PC-3 (cell line): ENCODE measurements at regions not wholly inside any gene's neighbourhood (a gene's known extent, or its start where the extent isn't known, plus 50 kb on each side); places are given as distances from the start of the nearest gene placed in this dataset.

Experiments
- ATAC-seq: fragments of 200-7000 bp; cut with Tn5 transposase; 2 replicates; pipeline ENCODE4 v1.9.1; 2020; ENCODE audit warnings: mild to moderate bottlenecking, moderate library complexity
- BruUV-seq: library from RNA; stranded (reverse); fragments of 400-500 nt; replicated peaks from 2 replicates; lab custom pipeline; 2021; lab: Mats Ljungman, UMichigan
- CTCF ChIA-PET: fragments of 300-600 bp; sonication (Branson Sonifier 250); formaldehyde crosslinking; loops from one replicate; lab custom pipeline; 2022; ENCODE audit warnings: antibody characterized with exemption; lab: Charles Lee
- POLR2A ChIA-PET: fragments of 300-600 bp; sonication (Branson Sonifier 250); formaldehyde crosslinking; loops from one replicate; lab custom pipeline; 2022; ENCODE audit warnings: antibody characterized with exemption; ENCODE audit not compliant: unreplicated experiment; lab: Charles Lee
- DNase-seq: peaks from one replicate; pipeline ENCODE4 v3.0.0-alpha.2; 2015
- H2AFZ ChIP-seq: fragments of 300-600 bp; sonication (generic); 2 replicates; pipeline ENCODE4 v1.6.0; 2016; ENCODE audit warnings: antibody characterized with exemption, low read length
- H3F3A ChIP-seq: fragments of 300-600 bp; sonication (generic); one replicate; pipeline ENCODE4 v1.6.0; 2017; ENCODE audit warnings: antibody characterized with exemption, low read length, control low read depth, mild to moderate bottlenecking; ENCODE audit not compliant: unreplicated experiment
- H3K27ac ChIP-seq: fragments of 300-600 bp; sonication (generic); 2 replicates; pipeline ENCODE4 v1.5.1; 2016; ENCODE audit warnings: mild to moderate bottlenecking, low read length
- H3K27me3 ChIP-seq: fragments of 300-600 bp; sonication (generic); 2 replicates; pipeline ENCODE4 v1.6.1; 2016; ENCODE audit warnings: low read length, mixed read lengths
- H3K36me3 ChIP-seq: fragments of 300-600 bp; sonication (generic); 2 replicates; pipeline ENCODE4 v1.6.1; 2016; ENCODE audit warnings: low read depth, mixed run types, low read length, mixed read lengths
- H3K4me1 ChIP-seq: fragments of 300-600 bp; sonication (generic); 2 replicates; pipeline ENCODE4 v1.5.1; 2016; ENCODE audit warnings: low read length; ENCODE audit not compliant: insufficient read depth
- H3K4me2 ChIP-seq: fragments of 300-600 bp; sonication (generic); 2 replicates; pipeline ENCODE4 v1.6.0; 2016; ENCODE audit warnings: low read length
- H3K4me3 ChIP-seq: fragments of 300-600 bp; sonication (generic); 2 replicates; pipeline ENCODE4 v1.5.1; 2016; ENCODE audit warnings: mild to moderate bottlenecking, low read length, mixed read lengths
- H3K79me2 ChIP-seq: fragments of 300-600 bp; sonication (generic); 2 replicates; pipeline ENCODE4 v1.6.1; 2017; ENCODE audit warnings: low read length, mixed read lengths
- H3K9ac ChIP-seq: fragments of 300-600 bp; sonication (generic); 2 replicates; pipeline ENCODE4 v1.6.0; 2016; ENCODE audit warnings: mild to moderate bottlenecking, low read length
- H3K9me2 ChIP-seq: fragments of 300-600 bp; sonication (generic); replicated peaks from 2 replicates; pipeline ENCODE4 v1.6.1; 2016; ENCODE audit warnings: mixed run types, low read length, mixed read lengths
- H3K9me3 ChIP-seq: fragments of 300-600 bp; sonication (generic); 2 replicates; pipeline ENCODE4 v1.6.1; 2016; ENCODE audit warnings: low read length, mixed read lengths
- H4K20me1 ChIP-seq: fragments of 300-600 bp; sonication (generic); 2 replicates; pipeline ENCODE4 v1.6.1; 2016; ENCODE audit warnings: low read length, mixed read lengths
- CTCF ChIP-seq: fragments of 300-600 bp; sonication (generic); conservative IDR thresholded peaks from 2 replicates; pipeline ENCODE4 v1.5.1; 2017; ENCODE audit warnings: antibody characterized with exemption, low read depth, mild to moderate bottlenecking, low read length
- EZH2 ChIP-seq: fragments of 300-600 bp; sonication (generic); IDR thresholded peaks from one replicate; pipeline ENCODE4 v1.6.1; 2017; ENCODE audit warnings: antibody characterized with exemption, mild to moderate bottlenecking, low read length; ENCODE audit not compliant: unreplicated experiment
- EZH2phosphoT487 ChIP-seq: fragments of 300-600 bp; sonication (generic); IDR thresholded peaks from 2 replicates; pipeline ENCODE4 v1.6.1; 2018; ENCODE audit warnings: mild to moderate bottlenecking, antibody characterized with exemption, low read length, borderline replicate concordance
- intact Hi-C: fragments of 100-400 bp; cut with micrococcal nuclease; formaldehyde crosslinking; loops from 2 replicates; pipeline ENCODE4 v1.9.0; 2023

- no peak for ATAC-seq
These were observed 129.4 kb upstream of the SLC24A5 start for GRCh38 chr15:47991357-47991756.

DNA sequence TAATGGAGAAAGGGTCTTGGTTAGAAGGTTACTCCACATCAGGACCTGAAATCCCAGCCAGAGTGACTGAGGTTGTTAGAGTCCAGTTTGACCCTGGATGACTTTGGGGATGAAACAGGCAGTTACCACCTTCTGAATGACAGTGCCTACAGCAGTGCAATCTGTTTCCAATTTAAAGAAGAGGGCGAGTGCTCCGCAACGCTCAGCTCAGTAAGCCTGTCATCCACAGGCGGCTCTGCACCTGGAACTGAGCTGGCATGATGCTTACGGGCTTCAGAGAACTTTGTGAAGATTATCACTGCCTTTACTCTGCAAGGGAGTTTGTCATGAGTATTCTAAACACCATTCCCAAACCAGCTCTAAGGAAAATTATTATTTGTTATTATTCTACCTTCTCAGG lies 127.7 kb upstream of the SLC24A5 start:
- no peak overlapping the region for H3K4me2 ChIP-seq
- H3K27me3 ChIP-seq = no peaks in the 10 kb centered on the region
- ATAC-seq (no peak), DNase-seq (no peak)
- H3K79me2 ChIP-seq = no peaks in the 10 kb centered on the region
- H3K27ac ChIP-seq = no peak overlapping the region
- no peak for TF ChIP-seq CTCF
- no peak for TF ChIP-seq EZH2
- TF ChIP-seq EZH2phosphoT487 = no peak
- H3K9me2 ChIP-seq = no peaks in the 10 kb centered on the region
- no peak overlapping the region for H3K4me3 ChIP-seq
- BruUV-seq = no TSS peak
- no peaks in the 10 kb centered on the region for H3K4me1 ChIP-seq
- H3K36me3 ChIP-seq = no peaks in the 10 kb centered on the region
- ChIA-PET CTCF (no interaction called here), POLR2A (no interaction called here)
- H3K9me3 ChIP-seq = no peaks in the 10 kb centered on the region
- no peak overlapping the region for H2AFZ ChIP-seq
- H4K20me1 ChIP-seq = no peaks in the 10 kb centered on the region
- no peak overlapping the region for H3K9ac ChIP-seq
- no peaks in the 10 kb centered on the region for H3F3A ChIP-seq
- intact Hi-C loops = no loop called here

More at GRCh38 chr15:47991357-47991756, 129.4 kb upstream of the SLC24A5 start:
- Histone ChIP-seq H3K9me2 (no peaks in the 10 kb centered on the region), H3K4me1 (no peaks in the 10 kb centered on the region), H2AFZ (no peak overlapping the region), H3K79me2 (no peaks in the 10 kb centered on the region), H3K36me3 (no peaks in the 10 kb centered on the region), H3K4me3 (no peak overlapping the region), H3K9me3 (no peaks in the 10 kb centered on the region), H3K27ac (no peak overlapping the region), H3K4me2 (no peak overlapping the region), H3K9ac (no peak overlapping the region), H4K20me1 (no peaks in the 10 kb centered on the region), H3K27me3 (no peaks in the 10 kb centered on the region), H3F3A (no peaks in the 10 kb centered on the region)
- intact Hi-C loops = no loop called here
- no TSS peak for BruUV-seq
- ChIA-PET POLR2A (no interaction called here), CTCF (no interaction called here)
- DNase-seq = no peak
- TF ChIP-seq EZH2 (no peak), CTCF (no peak), EZH2phosphoT487 (no peak)

GRCh38 chr15:47997195-47998080 lies 123.4 kb upstream of the SLC24A5 start:
- H3K36me3 ChIP-seq = no peaks in the 10 kb centered on the region
- no peaks in the 10 kb centered on the region for H3K9me2 ChIP-seq
- TF ChIP-seq EZH2 = no peak
- TF ChIP-seq EZH2phosphoT487 = no peak
- TF ChIP-seq CTCF = no peak
- no peaks in the 10 kb centered on the region for H3K4me1 ChIP-seq
- H3K9ac ChIP-seq = no peak overlapping the region
- POLR2A ChIA-PET = no interaction called here
- CTCF ChIA-PET = interaction anchor here (1.0 kb wide), 1 partner anchor 88 kb away, joined by 3 read pairs; no protein-coding TSS in a partner anchor
- H3K27me3 ChIP-seq = no peaks in the 10 kb centered on the region
- no peak for DNase-seq
- H3K27ac ChIP-seq = no peak overlapping the region
- no peak overlapping the region for H2AFZ ChIP-seq
- intact Hi-C loops = no loop called here
- no peak for ATAC-seq
- no peaks in the 10 kb centered on the region for H3F3A ChIP-seq
- no peaks in the 10 kb centered on the region for H3K9me3 ChIP-seq
- no peaks in the 10 kb centered on the region for H4K20me1 ChIP-seq
- no peaks in the 10 kb centered on the region for H3K79me2 ChIP-seq
- no peak overlapping the region for H3K4me2 ChIP-seq
- BruUV-seq = no TSS peak
- no peak overlapping the region for H3K4me3 ChIP-seq
